Stimulated activated CD8-positive, alpha-beta memory T cell treated with anti-CD3 and anti-CD28 coated beads, Interleukin-2, amount 100 ng/mL, for 1 hour (primary cell): ENCODE measurements at regions not wholly inside any gene's neighbourhood (a gene's known extent, or its start where the extent isn't known, plus 50 kb on each side); places are given as distances from the start of the nearest gene placed in this dataset.
"Not testable (repeated sequence)": the region's sequence is repeated elsewhere in the genome, so short reads cannot be mapped to it uniquely, and the experiment has no call there.

Experiments
- DNase-seq, 2 donors: peaks; one replicate each; pipeline ENCODE4 v3.0.0-alpha.2; 2020; ENCODE audit warnings: low read depth in 2 of 2

DNA sequence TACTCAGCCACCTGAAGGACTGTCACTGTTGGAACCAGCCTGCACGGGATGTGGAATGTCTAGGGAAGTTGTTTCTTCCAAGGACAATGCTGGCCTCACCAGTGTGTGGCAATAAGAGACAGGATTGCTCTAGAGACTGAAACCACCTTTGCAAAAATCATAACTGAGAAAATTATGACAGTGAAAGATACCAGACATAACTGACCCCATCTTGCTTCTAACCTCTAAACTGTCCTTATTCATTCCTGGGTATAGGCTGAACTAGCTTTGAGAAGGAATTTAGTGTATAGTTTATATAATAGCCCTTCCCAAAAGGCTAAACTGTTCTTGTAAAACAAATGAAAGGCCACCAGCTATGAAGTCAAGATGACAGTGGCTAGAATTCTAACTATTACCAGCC is 83.6 kb downstream of the IER5 start:
- DNase-seq: no peak

DNA sequence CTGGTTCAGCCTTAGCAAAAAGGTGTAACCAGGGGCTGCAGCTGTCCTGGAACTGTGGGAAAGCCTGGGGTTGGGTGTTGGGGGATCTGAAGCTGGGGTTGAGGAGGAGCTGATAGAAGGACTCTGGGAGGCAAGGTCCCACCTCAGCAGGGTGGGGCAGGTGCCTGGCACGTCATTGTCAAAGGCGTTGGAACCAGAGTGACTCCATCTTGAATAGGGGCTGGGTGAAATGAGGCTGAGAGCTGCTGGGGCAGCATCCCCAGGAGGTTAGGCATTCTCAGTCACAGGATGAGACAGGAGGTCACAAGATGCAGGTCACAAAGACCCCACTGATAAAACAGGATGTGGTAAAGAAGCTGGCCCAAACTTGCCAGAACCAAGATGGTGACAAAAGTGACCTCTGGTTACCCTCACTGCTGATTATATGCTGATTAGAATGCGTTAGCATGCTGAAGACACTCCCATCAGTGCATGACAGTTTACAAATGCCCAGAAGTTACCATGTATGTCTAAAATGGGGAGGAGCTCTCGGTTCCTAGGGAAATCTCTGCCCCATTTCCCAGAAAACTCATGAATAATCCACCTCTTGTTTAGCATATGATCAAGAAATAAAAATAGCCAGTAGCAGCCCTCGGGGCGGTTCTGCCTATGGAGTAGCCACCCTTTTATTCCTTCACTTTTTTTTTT is 85.4 kb downstream of the IER5 start:
- no peak for DNase-seq

DNA sequence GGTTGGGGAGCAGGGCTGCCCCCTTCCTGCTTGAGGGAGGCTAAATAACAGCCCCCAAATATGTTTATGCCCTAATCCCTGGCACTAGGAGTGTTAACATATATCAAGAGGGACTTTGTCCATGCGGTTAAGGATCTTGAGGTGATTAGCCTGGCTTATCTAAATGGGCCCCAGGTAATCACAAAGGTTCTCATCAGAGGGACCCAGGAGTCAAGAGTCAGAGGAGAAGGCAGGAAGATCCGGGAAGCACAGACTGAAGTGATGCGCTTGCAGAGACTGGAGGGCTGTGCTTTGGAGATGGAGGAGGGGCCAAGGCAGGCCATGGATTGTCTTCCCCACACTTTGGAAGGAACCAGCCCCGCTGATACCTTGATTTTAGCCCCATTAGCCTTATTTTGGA is 86.4 kb downstream of the IER5 start:
- DNase-seq: no peak

DNA sequence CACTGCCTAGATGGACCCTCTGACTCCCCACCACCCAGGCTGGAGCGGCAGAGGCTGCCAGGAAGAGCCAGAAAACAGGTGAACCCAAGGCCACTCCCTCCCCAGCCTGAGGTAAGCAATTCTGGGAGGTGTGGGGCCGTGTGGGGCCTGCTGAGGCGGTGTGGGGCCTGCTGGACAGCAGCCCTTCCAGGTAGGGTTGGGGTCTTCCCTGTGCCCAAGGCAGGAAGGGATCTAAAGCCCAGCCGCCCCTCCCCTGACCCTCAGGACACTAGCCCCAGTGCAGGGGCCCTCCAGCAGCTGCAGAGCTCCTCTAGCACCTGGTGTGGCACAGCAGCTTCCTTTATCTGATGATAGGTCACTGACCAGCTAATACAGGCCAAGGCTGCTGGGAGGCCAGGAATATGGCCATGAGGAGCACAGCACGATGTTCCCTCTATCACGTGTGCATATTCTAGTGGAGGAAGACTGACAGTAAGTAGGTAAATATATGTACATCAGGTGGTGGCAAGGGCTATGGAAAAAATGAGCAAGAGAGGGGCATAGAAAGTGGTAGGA is 86.9 kb downstream of the IER5 start:
- DNase-seq: no peak

DNA sequence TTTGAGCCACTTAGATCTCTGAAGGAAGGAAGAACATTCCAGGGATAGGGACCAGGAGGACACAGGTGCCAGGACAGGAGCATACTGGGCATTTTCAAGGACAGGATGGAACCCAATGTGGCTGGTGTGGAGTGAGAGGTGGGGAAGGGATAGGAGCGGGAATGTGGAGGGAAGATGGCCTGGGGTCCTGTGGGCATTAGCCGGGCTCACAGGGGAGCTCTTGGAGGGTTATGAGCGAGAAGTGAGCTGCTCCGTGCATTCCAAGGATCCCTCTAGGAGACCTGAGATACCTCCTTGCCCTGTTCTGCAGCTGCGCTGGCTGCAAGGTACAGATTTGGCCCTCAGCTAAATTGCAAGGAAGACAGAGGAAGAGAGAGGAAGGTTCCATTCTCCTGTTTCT is 87.5 kb downstream of the IER5 start:
- no peak for DNase-seq

DNA sequence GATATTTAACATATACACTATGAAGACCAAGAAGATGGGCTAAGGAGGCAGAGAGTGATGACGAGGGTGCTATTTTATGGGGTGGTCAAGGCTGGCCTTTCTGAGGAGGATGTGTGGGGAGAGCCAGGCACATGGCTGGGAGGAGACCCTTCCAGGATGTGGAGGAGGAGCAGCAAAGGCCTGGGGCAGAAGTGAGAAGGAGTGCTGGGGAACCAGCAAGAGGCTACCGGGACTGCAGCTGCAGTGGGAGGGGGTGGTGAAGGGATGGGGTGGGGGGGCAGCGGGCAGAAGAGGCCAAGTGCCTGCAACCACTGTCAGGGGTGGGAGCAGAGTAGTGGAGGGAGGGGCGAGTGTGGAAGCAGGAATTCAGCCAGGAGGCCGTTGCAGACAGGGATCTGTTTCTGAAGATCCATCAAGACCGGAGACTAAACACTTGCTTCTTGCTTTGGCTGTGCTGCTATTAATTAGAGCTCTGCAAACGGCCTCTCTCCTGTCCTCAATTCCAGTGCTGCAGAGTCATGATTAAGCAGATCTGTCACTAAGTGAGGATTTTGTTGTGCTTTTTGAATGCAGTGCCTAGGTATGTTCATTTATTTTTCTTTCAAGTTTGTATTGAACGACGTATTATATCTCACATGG is 89.9 kb downstream of the IER5 start:
- DNase-seq: no peak

DNA sequence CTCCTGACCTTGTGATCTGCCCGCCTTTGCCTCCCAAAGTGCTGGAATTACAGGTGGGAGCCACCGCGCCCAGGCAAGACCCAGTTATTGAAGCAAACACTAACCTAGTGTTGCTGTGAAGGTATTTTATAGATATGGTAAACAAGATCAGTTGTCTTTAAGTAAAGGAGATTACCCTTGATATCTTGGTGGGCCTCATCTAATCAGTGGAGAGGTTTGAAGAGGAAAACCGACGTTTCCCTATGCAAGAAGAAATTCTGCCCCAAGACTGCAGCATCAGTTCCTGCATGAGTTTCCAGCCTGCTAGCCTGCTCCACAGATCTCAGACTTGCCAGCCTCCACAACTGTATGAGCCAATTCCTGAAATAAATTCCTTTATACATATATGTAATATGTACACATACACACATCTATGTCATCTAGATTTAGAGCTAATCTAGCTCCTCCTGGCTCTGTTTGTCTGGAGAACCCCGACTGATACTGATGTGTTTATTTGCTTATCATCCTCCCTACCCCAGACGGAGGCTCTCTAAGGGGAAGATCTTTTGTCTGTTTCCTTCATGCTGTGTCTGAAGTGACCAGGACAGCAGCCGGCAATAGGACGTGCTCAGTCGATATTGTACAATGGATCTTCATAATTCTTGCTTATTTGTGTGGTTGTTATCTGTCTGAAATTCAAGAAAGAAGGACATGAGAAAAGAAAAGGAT is 90.9 kb downstream of the IER5 start:
- no peak for DNase-seq

DNA sequence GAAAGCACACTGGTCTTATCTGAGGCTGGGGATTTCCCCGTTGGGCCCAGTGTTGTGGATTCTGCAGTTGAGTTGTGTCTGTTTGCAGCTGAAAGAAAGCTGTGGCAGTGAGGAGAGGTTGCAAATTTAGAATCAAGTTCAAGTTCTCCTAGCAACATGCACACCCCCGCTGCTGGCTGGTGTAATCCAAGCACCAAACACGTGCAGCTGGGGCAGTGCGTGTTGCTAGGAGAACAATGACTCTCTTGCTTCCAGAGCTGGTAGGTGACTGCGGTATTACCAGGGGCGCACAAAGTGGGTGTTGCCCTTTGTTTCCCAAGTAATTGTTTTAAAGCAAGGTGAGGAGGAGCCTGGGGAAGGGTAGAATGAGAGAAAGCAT is 91.5 kb downstream of the IER5 start:
- DNase-seq: no peak

DNA sequence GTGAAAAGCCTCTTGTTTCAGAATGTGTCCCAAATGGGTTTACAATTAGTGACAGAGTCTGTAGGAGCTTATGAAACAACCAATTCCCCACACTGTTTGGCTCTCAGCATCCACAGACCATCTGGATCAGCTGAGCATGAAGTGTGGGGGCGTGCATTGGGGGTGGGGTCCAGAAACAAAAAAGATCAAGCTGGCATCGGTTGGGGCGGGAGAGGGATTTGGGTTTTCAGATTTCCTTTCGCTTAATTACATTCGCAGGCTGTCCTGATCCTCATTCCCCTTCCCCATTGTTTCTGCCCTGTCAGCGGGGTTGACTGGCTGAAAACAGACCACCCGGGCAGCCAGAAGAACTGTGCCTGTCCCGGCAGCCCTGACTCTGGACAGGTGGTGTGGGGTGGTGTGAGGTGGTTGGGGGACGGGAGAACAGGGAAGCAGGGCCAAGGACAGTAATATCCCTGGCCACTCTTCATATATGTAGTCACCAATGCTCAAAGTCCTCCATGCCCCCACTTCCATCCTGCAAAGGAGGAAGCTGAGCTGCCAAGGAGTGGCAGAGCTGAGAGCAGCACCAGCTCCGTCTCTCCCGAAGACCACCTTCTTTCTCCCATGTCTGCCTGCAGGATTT is 92.0 kb downstream of the IER5 start:
- DNase-seq: no peak

DNA sequence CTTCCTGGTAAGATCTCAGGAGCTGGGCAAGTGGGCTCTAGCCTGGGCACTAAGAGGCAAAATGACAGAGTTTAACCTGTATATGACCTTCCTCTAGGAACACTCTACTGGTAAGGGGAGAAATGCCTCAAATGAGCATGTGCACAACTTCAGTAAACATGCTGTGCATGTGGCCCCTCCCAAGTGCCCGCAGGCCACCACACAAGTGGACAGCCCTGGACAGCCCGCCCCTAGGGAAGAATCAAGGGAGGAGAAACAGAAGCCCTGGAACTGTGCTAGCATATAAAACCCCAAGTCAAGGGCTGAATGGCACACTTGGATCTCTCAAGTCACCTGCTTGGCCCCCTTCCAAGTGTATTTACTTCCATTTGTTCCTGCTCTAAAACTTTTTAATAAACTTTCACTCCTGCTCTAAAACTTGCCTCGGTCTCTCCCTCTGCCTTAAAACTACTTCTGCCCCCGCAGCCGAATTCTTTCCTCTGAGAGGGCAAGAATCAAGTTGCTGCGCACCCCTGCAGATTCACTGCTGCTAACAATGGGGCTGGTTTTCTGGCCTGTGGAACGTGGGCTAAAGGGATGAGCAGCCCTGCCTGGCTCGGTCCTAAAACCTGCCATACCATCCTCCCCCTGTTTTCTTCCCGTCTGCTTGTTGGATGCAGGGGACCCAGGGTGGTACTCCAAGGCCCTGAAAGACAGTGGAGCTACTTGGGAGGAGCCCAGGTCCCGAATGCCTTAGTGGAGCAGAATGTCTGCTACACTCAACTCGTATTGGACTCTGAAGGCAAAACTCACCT is 93.5 kb downstream of the IER5 start:
- DNase-seq: no peak

DNA sequence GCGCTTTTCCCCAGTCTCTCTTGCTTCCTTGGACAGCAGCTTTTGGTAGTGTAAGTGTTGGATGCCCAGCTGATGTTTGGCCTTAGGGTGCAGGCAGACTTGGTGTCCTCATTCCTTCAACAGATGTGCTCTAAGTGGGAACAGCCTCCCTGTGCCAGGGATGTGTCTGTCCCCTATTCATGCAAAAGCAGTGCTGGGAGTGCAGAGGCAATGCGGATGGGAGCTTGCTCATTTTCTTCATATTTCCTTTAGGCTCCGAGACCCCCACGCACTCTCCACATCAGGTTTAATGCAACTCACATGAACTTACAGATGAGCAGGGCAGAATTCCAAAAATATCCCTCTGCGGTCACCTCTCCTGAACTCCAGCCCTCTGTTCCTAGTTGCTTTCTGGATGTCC is 96.1 kb downstream of the IER5 start:
- DNase-seq: no peak

DNA sequence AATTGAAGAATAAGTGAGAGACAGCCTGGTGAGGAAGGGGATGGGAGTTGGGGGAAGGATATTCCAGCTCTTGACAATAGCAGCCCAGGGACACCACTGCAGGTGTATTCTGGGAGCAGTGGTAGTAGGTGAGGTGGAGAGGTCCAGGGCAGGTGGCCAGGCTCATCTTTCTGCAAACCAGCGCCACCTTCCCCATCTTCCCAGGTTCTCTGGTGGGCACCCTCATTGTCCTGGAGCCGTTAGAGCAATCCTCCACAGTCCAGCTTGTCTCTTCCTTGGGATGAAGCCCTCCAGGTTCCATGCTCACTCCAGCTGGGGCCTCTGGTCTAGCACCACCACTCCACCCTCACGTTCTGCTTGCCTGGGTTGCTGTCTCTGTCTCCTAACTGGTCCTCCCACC is 97.0 kb downstream of the IER5 start:
- no peak for DNase-seq

DNA sequence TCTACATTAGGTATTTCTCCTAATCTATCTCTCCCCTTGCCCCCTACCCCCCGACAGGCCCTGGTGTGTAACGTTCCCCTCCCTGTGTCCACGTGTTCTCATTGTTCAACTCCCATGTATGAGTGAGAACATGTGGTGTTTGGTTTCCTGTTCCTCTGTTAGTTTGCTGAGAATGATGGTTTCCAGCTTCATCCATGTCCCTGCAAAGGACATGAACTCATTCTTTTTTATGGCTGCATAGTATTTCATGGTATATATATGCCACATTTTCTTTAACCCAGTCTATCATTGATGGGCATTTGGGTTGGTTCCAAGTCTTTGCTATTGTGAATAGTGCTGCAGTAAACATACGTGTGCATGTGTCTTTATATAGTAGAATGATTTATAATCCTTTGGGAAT is 97.6 kb downstream of the IER5 start:
- DNase-seq: not testable (repeated sequence)

DNA sequence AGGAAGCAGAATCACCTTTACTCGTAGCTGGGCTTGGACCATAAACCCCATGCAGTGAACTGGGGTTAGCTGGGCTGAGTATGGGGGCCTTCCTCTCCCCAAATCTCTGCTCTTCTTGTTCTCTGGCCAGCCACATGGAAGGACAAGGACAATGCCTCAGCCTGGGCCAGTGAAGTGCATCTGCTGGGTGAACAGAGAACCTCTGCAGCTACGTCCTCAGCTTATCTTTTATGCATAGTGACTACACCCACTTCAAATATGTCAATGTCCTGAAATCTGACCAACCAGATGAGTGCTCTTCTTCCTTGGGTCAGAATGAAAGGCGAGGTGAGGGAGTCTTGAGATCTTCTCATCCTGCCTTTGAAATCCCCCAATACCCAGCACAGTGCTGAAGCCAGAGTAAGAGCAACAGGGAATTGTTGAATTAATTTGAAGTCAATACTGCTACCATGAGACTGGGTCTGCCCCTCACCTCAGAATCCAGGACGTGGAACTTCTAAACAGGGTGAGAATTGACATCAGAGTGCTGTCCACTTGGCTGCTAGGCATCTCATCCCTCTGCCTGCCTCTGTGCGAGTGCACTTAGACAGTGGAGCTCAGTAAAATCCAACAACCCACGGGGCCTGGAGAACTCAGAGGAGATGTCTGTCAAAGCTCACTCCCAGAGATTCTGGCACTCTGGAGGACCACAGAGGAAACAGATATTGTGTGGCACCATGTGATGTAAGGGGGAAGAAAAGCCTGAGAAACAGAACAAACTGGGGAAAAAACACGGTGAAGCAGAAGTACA is 99.0 kb downstream of the IER5 start:
- DNase-seq: no peak

DNA sequence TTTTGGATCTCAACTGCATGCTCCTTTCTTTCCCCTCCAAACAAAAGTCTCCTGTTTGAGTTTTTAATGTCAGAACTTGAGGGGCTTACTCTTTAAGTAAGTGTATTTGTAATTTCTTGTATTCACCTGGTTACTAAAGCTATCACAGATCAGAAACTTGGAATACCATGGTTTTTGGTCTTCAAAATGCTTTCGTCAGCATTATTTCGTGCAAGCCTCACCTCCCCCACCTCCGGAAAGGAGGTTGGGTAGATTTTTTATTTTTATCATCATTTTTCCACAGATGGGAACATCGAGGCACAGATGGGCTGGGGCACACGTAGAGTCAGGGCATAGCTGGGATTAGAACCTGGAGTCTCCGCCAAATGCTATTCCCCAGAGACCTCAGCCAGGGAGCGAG is 100.7 kb downstream of the IER5 start:
- no peak for DNase-seq

DNA sequence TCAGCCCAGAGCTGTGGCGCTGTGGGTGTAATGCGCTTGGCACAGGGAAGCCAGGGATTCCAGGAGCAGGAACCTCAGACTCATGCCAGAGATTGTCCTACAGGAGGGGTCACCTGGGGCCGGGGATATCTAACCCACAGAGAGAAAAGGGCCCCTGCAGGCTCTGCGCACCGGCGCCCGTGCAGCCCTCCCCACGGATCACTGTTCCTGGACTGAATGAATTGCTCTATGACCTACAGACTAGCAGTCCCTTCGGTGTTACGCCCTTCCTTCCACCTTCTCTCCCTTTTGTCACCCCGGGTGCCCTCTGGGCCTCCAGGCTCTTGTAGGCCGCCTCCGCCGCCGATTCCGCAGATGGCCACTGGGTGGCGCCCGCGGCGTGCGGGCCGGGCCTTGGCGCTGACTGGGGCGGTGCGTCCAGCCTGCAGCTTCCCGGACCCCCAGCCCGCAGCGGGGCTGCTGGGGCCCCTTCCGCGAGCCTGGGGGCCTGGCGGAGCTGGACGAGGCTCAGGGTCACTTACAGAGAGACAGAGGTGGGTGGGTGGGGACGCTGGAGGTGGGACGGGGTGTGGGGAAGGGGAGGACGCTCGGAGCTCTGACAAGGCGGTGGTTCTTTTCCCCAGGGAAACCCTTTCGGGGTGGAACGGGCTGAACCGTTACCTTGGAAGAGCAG is 101.3 kb downstream of the IER5 start:
- peak; percentile 56 to 58 for DNase-seq

DNA sequence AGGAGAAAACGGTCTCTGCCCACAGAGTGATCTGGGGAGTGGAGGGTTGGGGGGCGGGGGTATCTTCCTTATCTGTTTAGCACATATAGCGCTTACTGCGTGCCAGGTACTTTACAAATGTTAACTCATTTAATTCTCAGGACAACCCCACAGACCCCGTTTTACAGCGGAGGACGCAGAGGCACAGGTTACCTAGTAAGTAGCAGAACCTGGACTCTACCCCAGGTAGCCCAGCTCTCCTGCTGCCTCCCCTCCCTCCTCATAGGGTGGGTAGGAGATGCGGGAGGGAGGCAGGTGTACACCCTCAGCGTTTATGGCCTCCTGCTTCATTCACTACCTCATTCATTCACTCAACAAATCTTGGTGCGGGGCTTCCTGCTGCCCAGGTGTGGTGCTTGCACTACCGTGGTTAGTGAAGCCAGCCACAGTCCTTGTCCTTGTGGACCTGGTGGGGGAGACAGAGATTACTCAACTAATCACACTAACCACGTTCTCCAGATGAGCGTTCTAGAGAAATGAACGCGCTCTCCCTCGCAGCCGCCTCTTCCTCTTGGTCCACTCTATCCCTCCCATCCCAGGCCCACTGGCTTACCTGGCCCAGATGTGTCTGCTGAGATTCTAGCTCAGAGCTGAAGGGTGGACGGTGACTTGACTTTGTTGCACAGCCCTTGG is 102.0 kb downstream of the IER5 start:
- no peak for DNase-seq

DNA sequence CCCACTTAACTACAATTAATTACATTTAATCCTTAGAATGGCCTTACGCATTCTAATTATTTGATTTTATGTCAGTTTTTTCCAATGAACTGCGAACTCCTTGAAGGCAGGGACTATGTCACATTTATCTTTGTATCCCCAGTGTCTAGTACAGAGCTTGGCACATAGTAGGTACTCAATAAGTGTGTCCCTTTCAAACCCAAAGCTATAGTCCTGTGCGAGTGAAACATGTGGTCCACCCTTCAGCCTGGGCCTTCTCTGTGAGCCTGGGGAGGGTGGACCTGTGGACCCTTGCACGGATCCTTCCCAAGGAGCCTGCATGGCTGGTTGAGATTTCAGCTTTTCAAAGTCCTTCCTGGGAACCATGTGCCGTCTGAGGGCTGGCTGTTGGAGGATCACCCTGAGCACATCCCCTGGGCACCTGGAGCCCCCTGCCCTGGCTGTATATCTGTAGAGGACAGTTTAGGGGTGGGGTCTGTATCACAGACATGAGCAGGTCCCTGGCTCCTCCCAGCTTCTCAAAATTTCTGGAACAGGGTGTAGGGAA is 103.1 kb downstream of the IER5 start:
- no peak for DNase-seq

DNA sequence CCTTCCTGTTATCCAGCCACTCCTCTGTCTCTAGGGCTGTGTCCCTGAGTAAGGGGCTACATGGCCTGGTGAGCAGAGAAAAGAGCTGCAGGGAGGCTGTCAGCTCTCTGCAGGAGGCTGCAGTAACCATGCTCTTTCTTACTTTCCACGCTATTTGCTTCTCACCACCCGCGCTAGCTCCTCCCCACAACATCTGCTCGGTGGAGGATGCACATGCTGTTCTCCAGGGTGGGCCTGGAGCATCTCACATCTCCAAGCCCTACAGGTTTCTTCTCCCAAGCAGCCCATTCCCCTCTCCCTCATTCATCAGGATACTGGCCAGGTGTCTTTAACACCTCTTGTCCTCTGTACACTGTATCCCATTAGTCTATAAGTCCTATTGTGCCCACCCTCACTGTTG is 103.8 kb downstream of the IER5 start:
- DNase-seq: no peak
